ENCODE measurements at regions not wholly inside any gene's neighbourhood (a gene's known extent, or its start where the extent isn't known, plus 50 kb on each side); places are given as distances from the start of the nearest gene placed in this dataset.

DNA sequence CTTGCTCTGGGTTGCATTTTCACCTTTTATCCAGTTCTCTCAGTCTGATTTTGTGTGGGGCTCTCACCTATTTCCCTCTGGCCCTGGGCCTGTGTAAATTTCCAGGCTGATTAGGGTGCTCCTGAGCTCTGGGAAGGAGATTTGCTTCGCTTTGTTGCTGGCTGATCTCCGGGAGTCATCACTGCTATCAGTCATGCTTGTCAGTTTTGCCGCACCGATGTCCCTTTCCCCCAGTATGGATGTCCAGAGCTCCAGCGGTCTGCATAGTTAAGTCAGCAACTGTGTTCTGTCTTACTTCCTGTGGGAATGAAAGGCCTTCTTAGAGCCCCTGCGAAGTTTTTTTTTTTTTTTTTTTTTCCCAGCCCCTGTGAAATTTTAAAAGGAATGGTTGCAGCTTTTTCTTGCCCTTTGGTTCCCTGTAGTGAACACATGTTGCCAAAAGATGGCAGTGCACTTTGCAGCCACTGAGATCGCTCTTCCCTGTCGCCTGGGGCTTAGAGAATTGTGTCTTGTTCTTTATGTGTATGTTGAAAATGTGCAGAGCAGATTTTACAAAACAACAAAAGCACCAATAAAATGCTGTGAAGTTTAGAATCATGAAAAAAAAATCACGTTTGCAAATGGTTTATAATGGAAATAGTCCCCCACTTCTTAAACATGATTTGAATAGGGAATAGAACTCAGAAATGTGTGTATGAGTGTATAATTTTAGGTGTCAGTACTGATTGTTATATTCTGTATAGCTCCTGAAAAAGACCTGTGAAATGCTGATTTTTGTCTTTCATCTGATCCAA lies 109.1 kb upstream of the SLC4A4 start:
- Histone ChIP-seq H3K4me2 (ENCODE audit: low read length) (no peak overlapping the region), H3K9me3 (ENCODE audit: low read length) (no peaks in the 10 kb centered on the region), H2AFZ (ENCODE audit: low read depth, low read length) (no peak overlapping the region), H3K4me3 (ENCODE audit: low read length) (no peak overlapping the region), H3K9ac (ENCODE audit: low read length) (peak overlapping the region; percentile 6), H3K27me3 (ENCODE audit: insufficient read depth, low read depth, low read length) (no peaks in the 10 kb centered on the region), H3K79me2 (replicated peaks; ENCODE audit: insufficient read depth, low read length) (no peaks in the 10 kb centered on the region), H3K36me3 (ENCODE audit: insufficient read depth, low read length) (no peaks in the 10 kb centered on the region), H3K27ac (ENCODE audit: low read length) (no peak overlapping the region), H3F3A (ENCODE audit: insufficient read depth, low read length, poor library complexity, severe bottlenecking) (no peaks in the 10 kb centered on the region), H3K9me2 (ENCODE audit: insufficient read depth, low read length) (no peaks in the 10 kb centered on the region), H4K20me1 (ENCODE audit: insufficient read depth) (no peaks in the 10 kb centered on the region)
- TF ChIP-seq, protein P1, sequence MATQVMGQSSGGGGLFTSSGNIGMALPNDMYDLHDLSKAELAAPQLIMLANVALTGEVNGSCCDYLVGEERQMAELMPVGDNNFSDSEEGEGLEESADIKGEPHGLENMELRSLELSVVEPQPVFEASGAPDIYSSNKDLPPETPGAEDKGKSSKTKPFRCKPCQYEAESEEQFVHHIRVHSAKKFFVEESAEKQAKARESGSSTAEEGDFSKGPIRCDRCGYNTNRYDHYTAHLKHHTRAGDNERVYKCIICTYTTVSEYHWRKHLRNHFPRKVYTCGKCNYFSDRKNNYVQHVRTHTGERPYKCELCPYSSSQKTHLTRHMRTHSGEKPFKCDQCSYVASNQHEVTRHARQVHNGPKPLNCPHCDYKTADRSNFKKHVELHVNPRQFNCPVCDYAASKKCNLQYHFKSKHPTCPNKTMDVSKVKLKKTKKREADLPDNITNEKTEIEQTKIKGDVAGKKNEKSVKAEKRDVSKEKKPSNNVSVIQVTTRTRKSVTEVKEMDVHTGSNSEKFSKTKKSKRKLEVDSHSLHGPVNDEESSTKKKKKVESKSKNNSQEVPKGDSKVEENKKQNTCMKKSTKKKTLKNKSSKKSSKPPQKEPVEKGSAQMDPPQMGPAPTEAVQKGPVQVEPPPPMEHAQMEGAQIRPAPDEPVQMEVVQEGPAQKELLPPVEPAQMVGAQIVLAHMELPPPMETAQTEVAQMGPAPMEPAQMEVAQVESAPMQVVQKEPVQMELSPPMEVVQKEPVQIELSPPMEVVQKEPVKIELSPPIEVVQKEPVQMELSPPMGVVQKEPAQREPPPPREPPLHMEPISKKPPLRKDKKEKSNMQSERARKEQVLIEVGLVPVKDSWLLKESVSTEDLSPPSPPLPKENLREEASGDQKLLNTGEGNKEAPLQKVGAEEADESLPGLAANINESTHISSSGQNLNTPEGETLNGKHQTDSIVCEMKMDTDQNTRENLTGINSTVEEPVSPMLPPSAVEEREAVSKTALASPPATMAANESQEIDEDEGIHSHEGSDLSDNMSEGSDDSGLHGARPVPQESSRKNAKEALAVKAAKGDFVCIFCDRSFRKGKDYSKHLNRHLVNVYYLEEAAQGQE (IDR thresholded peaks at IDR 0.05; ENCODE audit: borderline replicate concordance), result no peak
- TF ChIP-seq, protein P2, sequence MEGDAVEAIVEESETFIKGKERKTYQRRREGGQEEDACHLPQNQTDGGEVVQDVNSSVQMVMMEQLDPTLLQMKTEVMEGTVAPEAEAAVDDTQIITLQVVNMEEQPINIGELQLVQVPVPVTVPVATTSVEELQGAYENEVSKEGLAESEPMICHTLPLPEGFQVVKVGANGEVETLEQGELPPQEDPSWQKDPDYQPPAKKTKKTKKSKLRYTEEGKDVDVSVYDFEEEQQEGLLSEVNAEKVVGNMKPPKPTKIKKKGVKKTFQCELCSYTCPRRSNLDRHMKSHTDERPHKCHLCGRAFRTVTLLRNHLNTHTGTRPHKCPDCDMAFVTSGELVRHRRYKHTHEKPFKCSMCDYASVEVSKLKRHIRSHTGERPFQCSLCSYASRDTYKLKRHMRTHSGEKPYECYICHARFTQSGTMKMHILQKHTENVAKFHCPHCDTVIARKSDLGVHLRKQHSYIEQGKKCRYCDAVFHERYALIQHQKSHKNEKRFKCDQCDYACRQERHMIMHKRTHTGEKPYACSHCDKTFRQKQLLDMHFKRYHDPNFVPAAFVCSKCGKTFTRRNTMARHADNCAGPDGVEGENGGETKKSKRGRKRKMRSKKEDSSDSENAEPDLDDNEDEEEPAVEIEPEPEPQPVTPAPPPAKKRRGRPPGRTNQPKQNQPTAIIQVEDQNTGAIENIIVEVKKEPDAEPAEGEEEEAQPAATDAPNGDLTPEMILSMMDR (IDR thresholded peaks at IDR 0.05; ENCODE audit: poor library complexity, severe bottlenecking), result peak; percentile 87
- TF ChIP-seq MXI1 (conservative IDR thresholded peaks at IDR 0.05; ENCODE audit: poor library complexity, severe bottlenecking), result no peak
- no peak for TF ChIP-seq EZH2 (IDR thresholded peaks at IDR 0.05; ENCODE audit: borderline replicate concordance, insufficient read depth, low read length, poor library complexity, severe bottlenecking)
- TF ChIP-seq RAD21 (conservative IDR thresholded peaks at IDR 0.05), result peak; percentile 89
- TF ChIP-seq TAF1 (IDR thresholded peaks at IDR 0.05; ENCODE audit: low read depth), result no peak
- TF ChIP-seq SMC3 (conservative IDR thresholded peaks at IDR 0.05; ENCODE audit: poor library complexity), result peak; percentile 85
- TF ChIP-seq EP300 (conservative IDR thresholded peaks at IDR 0.05; ENCODE audit: poor library complexity, severe bottlenecking), result no peak
- TF ChIP-seq POLR2AphosphoS5 (IDR thresholded peaks at IDR 0.05), result no peak

DNA sequence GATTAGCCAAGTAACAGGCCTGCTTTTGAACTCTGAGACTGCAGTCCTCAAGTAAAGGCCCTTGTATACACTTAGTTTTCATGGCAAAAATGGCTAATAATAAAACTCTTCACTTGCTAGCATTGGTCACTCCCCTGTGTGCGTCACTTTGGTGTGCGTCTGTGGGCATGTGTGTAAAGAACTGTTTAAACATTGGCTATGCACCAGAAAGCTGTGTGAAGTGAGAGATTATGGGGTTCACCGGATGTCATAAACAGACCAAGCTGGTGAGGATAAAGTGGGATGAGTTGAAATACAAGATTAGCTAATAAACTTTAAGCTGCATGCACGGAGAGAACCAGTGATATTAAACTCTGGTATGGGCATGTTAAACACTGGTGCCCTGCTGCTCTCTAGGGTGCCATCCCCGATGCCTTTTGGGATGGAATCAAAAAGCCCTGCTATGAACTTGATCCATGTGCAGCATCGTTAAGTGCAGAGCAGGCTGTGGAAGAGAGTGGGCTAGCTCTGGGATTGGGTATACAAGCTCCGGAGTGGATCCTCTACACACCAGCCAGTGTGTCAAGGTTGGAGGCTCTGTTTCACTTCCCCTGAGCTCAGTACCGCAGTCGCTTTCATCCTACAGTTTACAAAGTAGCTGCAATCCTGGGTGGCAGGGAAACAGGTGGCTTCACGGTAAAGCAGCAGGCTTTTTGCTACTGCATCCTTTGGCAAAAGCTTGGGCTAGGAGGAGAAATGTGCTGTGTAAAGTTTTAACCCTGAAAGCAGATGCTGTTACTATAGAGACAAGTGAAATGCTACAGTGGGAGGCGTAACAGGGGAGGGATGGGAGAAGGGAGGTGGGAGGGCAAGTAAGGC lies 108.3 kb upstream of the SLC4A4 start:
- H3K36me3 ChIP-seq (ENCODE audit: insufficient read depth, low read length), result no peaks in the 10 kb centered on the region
- no peaks in the 10 kb centered on the region for H3K9me2 ChIP-seq (ENCODE audit: insufficient read depth, low read length)
- no peak overlapping the region for H3K4me3 ChIP-seq (ENCODE audit: low read length)
- no peaks in the 10 kb centered on the region for H3F3A ChIP-seq (ENCODE audit: insufficient read depth, low read length, poor library complexity, severe bottlenecking)
- no peak overlapping the region for H3K4me2 ChIP-seq (ENCODE audit: low read length)
- H3K9me3 ChIP-seq (ENCODE audit: low read length), result no peaks in the 10 kb centered on the region
- peak overlapping the region; percentile 6 for H3K9ac ChIP-seq (ENCODE audit: low read length)
- H2AFZ ChIP-seq (ENCODE audit: low read depth, low read length), result no peak overlapping the region
- H3K27me3 ChIP-seq (ENCODE audit: insufficient read depth, low read depth, low read length), result no peaks in the 10 kb centered on the region
- TF ChIP-seq POLR2AphosphoS5 (IDR thresholded peaks at IDR 0.05), result no peak
- TF ChIP-seq EP300 (conservative IDR thresholded peaks at IDR 0.05; ENCODE audit: poor library complexity, severe bottlenecking), result no peak
- TF ChIP-seq, protein P1 (IDR thresholded peaks at IDR 0.05; ENCODE audit: borderline replicate concordance), result no peak
- TF ChIP-seq, protein P2 (IDR thresholded peaks at IDR 0.05; ENCODE audit: poor library complexity, severe bottlenecking), result no peak
- no peak for TF ChIP-seq TAF1 (IDR thresholded peaks at IDR 0.05; ENCODE audit: low read depth)
- TF ChIP-seq RAD21 (conservative IDR thresholded peaks at IDR 0.05), result no peak
- TF ChIP-seq EZH2 (IDR thresholded peaks at IDR 0.05; ENCODE audit: borderline replicate concordance, insufficient read depth, low read length, poor library complexity, severe bottlenecking), result no peak
- no peak for TF ChIP-seq SMC3 (conservative IDR thresholded peaks at IDR 0.05; ENCODE audit: poor library complexity)
- H3K27ac ChIP-seq (ENCODE audit: low read length), result no peak overlapping the region
- no peaks in the 10 kb centered on the region for H4K20me1 ChIP-seq (ENCODE audit: insufficient read depth)
- no peaks in the 10 kb centered on the region for H3K79me2 ChIP-seq (replicated peaks; ENCODE audit: insufficient read depth, low read length)

Data from neural cell (in vitro differentiated cells).